Inferior parietal cortex (tissue), 1 donor: ENCODE measurements at regions not wholly inside any gene's neighbourhood (a gene's known extent, or its start where the extent isn't known, plus 50 kb on each side); places are given as distances from the start of the nearest gene placed in this dataset.
"Not testable (repeated sequence)": the region's sequence is repeated elsewhere in the genome, so short reads cannot be mapped to it uniquely, and the experiment has no call there.

Experiments used
- DNase-seq: peaks from one replicate; pipeline ENCODE4 v3.0.0-alpha.2; 2016; ENCODE audit errors: extremely low spot score

GRCh38 chr19:28632371-28633080 lies 580.4 kb downstream of the UQCRFS1 start:
- no peak for DNase-seq

- DNase-seq: no peak
Measured at GRCh38 chr19:28631961-28632360, 581.0 kb downstream of the UQCRFS1 start.

GRCh38 chr19:28627669-28628068 lies 585.3 kb downstream of the UQCRFS1 start:
- DNase-seq: no peak

GRCh38 chr19:28626407-28626806 lies 586.5 kb downstream of the UQCRFS1 start:
- DNase-seq: not testable (repeated sequence)

GRCh38 chr19:28619816-28620429 lies 593.0 kb downstream of the UQCRFS1 start:
- DNase-seq: no peak

GRCh38 chr19:28618504-28618903 lies 594.4 kb downstream of the UQCRFS1 start:
- DNase-seq: no peak

GRCh38 chr19:28615966-28616365 lies 597.0 kb downstream of the UQCRFS1 start:
- DNase-seq: no peak

- DNase-seq: no peak
Measured at GRCh38 chr19:28615546-28615916, 597.4 kb downstream of the UQCRFS1 start.

GRCh38 chr19:28614634-28615545 lies 598.1 kb downstream of the UQCRFS1 start:
- DNase-seq: no peak

GRCh38 chr19:28612275-28612769 lies 600.6 kb downstream of the UQCRFS1 start:
- DNase-seq: no peak

GRCh38 chr19:28611227-28611914 lies 601.6 kb downstream of the UQCRFS1 start:
- not testable (repeated sequence) for DNase-seq

- DNase-seq: no peak
Measured at GRCh38 chr19:28610731-28611130, 602.2 kb downstream of the UQCRFS1 start.

- no peak for DNase-seq
Measured at GRCh38 chr19:28609944-28610343, 603.0 kb downstream of the UQCRFS1 start.

- DNase-seq: no peak
Measured at GRCh38 chr19:28609091-28609755, 603.7 kb downstream of the UQCRFS1 start.

- DNase-seq: no peak
Measured at GRCh38 chr19:28608292-28608691, 604.7 kb downstream of the UQCRFS1 start.

- no peak for DNase-seq
Measured at GRCh38 chr19:28607066-28607583, 605.8 kb downstream of the UQCRFS1 start.

GRCh38 chr19:28606269-28607032 lies 606.5 kb downstream of the UQCRFS1 start:
- peak; percentile 11 for DNase-seq

GRCh38 chr19:28605501-28606268 lies 607.3 kb downstream of the UQCRFS1 start:
- DNase-seq: no peak

- no peak for DNase-seq
Measured at GRCh38 chr19:28603453-28603852, 609.5 kb downstream of the UQCRFS1 start.
